ENCODE measurements at regions not wholly inside any gene's neighbourhood (a gene's known extent, or its start where the extent isn't known, plus 50 kb on each side); places are given as distances from the start of the nearest gene placed in this dataset.

- no peak for DNase-seq (ENCODE audit: low read depth)
Measured at GRCh38 chr1:190019717-190020116, 457.9 kb downstream of the BRINP3 start.

DNA sequence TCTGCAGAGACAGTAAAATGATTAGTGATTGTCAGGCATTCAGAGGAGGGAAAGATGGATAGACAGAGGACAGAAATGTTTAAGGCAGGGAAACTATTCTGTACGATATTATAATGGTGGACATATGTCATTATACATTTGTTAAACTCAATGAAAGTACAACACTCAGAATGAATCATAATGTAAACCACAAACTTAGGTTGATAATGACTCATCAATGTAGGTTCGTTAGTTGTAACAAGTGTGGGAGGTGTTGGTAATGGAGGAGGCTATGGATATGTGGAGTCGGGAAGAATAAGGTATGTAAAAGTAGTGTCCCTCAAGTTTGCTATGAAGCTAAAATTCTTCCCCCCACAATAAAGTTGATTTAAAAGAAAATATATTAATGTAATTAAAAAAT is 455.0 kb downstream of the BRINP3 start:
- DNase-seq (ENCODE audit: low read depth), result no peak

GRCh38 chr1:190029441-190029840 is 448.2 kb downstream of the BRINP3 start:
- no peak for DNase-seq (ENCODE audit: low read depth)

DNA sequence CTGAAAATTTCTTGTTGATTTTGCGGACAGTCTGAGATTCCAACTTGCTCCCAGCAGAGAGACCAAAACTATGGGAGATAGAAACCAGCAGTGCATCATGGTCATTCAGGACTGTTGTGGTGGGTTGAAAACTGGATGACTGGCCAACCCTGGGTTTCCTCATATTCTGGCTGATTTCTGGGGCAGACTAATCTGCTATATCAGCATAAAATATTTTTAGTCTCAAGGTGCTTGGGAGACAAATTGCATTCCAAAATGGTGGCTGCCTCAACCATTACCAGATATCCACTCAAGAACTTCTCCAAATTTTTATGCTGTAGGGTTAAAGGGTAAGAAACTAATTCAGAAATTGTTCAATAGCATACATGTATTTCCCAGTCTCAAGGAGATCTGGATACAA is 434.0 kb downstream of the BRINP3 start:
- no peak for DNase-seq (ENCODE audit: low read depth)

DNA sequence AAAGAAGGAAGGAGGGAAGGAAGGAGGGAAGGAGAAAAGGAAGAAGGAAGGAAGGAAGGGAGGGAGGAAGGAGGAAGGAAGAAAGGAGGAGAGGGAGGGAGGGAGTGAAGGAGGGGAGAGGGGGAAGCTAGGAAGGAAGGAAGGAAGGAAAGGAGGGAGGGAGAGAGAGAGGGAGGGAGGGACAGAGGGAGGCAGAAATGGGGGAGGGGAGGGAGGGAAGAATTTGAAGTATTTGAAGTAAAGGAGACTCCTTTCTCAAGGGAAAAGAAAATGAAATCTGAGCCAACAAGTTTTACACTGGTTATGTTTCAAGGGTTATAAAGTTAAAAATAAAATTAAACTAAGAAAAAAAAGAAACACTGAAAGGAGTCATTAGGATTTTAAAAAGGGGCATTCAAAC is 431.4 kb downstream of the BRINP3 start:
- DNase-seq (ENCODE audit: low read depth), result no peak
